Esophagus squamous epithelium (tissue), 5 donors: ENCODE measurements at regions not wholly inside any gene's neighbourhood (a gene's known extent, or its start where the extent isn't known, plus 50 kb on each side); places are given as distances from the start of the nearest gene placed in this dataset.
A peak's percentile ranks its signal among the peaks of the same experiment; 100 is the strongest.

Experiments
- DNase-seq: peaks from one replicate; lab custom pipeline; 2025; lab: John Stamatoyannopoulos, UW
- H3K27ac ChIP-seq, 4 donors: fragments of 200-600 bp; sonication (generic); one replicate each; pipeline ENCODE4 v1.5.1; 2016 to 2019; ENCODE audit warnings: mild to moderate bottlenecking in 1 of 4
- H3K27me3 ChIP-seq, 4 donors: fragments of 200-600 bp; sonication (generic); 1 replicate in 3 of 4; 2 replicates in 1 of 4; pipeline versions ENCODE4 v1.5.1 to v1.6.0; 2017 to 2021; ENCODE audit warnings: antibody characterized with exemption in 1 of 4
- H3K36me3 ChIP-seq, 3 donors: fragments of 200-600 bp; sonication (generic); one replicate each; pipeline ENCODE4 v1.5.1; 2016 to 2019
- H3K4me1 ChIP-seq, 3 donors: fragments of 200-600 bp; sonication (generic); one replicate each; pipeline ENCODE4 v1.5.1; 2017 to 2019
- H3K4me3 ChIP-seq, 4 donors: fragments of 200-600 bp; sonication (generic); 1 replicate in 3 of 4; 2 replicates in 1 of 4; pipeline ENCODE4 v1.5.1; 2016 to 2019; ENCODE audit warnings: mild to moderate bottlenecking in 2 of 4, moderate library complexity in 1 of 4
- H3K9me3 ChIP-seq, 3 donors: fragments of 200-600 bp; sonication (generic); one replicate each; pipeline ENCODE4 v1.5.1; 2016 to 2019
- POLR2A ChIP-seq, 4 donors: fragments of 450-650 bp; IDR thresholded peaks; one replicate each; pipeline ENCODE4 v1.6.1; 2017; ENCODE audit warnings: antibody characterized with exemption in 4 of 4, mild to moderate bottlenecking in 4 of 4, moderate library complexity in 3 of 4
- WGBS, 2 donors: methylation state at CpG; one replicate each; pipeline ENCODE4 v1.1.5; 2018; 5-methylcytosine and 5-hydroxymethylcytosine counted together
- intact Hi-C: fragments of 100-400 bp; cut with DNase I; formaldehyde crosslinking; loops from one replicate; pipeline ENCODE4 v1.15.0; 2022
- TF ChIP-seq, protein P1 (sequence below), 6 experiments: fragments of 450-650 bp in 4 of 6; fragments of 200-600 bp in 2 of 6; sonication (generic) in 2 of 6; IDR thresholded peaks; one replicate each; pipeline ENCODE4 v1.5.1; 2016 to 2019; ENCODE audit warnings: antibody characterized with exemption in 6 of 6, mild to moderate bottlenecking in 4 of 6, moderate library complexity in 4 of 6
- donor health status: DM: yes; HTN: yes; CAD: no.

DNA sequence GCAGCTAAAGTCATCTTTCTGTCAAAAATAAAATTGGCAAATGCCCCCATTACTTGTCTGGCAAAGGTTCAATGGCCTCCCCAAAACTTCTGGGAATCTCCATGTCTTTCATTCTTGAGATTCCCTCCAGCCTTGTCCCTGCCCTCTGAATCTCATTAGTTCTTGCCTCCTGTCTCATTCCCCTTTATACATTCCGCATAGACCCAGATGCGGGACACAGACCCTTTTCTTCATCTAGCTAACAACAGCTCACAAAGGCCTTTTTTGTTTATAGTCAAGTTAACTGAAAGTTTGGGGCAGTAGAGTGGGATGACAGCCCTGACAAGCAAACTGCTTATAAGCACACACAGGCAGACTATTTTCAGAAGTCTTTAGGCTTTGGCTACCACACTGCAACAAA is 306.1 kb upstream of the FAM241A start:
- DNase-seq: no peak
- Histone ChIP-seq H3K27ac (no peak overlapping the region), H3K9me3 (no peaks in the 10 kb centered on the region), H3K4me1 (no peaks in the 10 kb centered on the region), H3K36me3 (no peaks in the 10 kb centered on the region), H3K4me3 (no peak overlapping the region), H3K27me3 (no peaks in the 10 kb centered on the region)
- intact Hi-C loops: no loop called here
- 54 to 67% methylated on average over 2 of the region's 2 CpGs for WGBS, 2 donors
- no peak for TF ChIP-seq POLR2A (IDR thresholded peaks at IDR 0.05)
- TF ChIP-seq, protein P1, sequence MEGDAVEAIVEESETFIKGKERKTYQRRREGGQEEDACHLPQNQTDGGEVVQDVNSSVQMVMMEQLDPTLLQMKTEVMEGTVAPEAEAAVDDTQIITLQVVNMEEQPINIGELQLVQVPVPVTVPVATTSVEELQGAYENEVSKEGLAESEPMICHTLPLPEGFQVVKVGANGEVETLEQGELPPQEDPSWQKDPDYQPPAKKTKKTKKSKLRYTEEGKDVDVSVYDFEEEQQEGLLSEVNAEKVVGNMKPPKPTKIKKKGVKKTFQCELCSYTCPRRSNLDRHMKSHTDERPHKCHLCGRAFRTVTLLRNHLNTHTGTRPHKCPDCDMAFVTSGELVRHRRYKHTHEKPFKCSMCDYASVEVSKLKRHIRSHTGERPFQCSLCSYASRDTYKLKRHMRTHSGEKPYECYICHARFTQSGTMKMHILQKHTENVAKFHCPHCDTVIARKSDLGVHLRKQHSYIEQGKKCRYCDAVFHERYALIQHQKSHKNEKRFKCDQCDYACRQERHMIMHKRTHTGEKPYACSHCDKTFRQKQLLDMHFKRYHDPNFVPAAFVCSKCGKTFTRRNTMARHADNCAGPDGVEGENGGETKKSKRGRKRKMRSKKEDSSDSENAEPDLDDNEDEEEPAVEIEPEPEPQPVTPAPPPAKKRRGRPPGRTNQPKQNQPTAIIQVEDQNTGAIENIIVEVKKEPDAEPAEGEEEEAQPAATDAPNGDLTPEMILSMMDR (IDR thresholded peaks at IDR 0.05): no peak

DNA sequence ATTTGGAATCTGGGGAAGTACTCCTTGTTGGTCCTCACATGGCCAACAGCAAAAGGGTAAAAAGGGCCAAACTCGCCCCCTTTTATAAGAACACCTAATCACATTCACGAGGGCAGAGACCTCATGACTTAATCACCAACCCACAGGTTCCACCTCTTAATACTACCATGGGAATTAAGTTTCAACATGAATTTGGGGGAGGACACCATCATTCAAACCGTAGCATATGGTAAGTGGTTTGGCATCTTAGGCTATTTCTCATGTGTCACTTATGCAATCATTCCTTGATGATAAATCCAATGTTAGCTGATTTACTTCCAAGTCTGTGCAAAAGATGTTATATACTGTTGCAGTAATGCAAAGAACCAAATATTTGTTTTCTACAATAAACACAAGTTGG is 302.9 kb upstream of the FAM241A start:
- no peak for TF ChIP-seq POLR2A (IDR thresholded peaks at IDR 0.05)
- TF ChIP-seq, protein P1 (IDR thresholded peaks at IDR 0.05): no peak
- DNase-seq: no peak
- 55 to 66% methylated on average over 3 of the region's 3 CpGs for WGBS, 2 donors

DNA sequence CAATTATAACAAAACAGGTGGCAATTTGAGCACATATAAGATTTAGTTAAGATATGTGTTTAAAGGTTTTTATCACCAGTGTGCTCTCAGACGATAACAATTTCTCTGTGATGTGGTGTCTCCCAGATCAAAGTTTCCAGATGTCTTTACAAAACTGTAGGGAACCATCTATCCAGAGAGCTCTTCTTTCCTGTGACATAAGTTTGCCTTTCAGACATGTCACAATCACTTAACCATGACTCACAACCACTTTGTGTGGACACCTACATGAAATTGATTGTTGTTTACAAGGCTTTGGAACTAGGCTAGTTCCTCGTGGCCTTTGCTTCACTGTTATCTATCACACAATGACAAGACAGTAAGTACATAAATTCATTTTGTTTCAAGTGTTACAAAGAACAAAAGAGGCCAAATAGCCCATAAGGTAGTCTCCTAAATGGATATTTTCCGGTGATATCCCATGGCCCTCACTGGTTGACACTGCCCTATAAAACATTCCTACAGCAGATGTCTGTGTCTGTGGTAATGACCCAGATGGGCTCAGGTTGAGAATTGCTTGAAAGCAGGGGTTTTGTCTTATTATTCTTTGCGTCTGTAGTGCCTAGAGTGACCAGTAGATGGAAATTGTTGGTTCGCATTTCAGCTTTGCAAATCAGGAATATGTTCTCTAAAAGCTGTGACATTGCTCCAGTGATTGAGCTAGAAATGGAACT is 297.8 kb upstream of the FAM241A start:
- no peak for DNase-seq
- intact Hi-C loops: no loop called here
- Histone ChIP-seq H3K36me3 (no peaks in the 10 kb centered on the region), H3K4me1 (no peaks in the 10 kb centered on the region), H3K27ac (no peak overlapping the region), H3K4me3 (no peak overlapping the region), H3K27me3 (no peaks in the 10 kb centered on the region), H3K9me3 (no peaks in the 10 kb centered on the region)
- TF ChIP-seq, protein P1 (IDR thresholded peaks at IDR 0.05): peak in 1 of 6 experiments; percentile 5
- TF ChIP-seq POLR2A (IDR thresholded peaks at IDR 0.05): no peak
- WGBS, 2 donors: 50 to 52% methylated on average over 5 of the region's 5 CpGs

More for the DNA sequence above, 302.9 kb upstream of the FAM241A start:
- Histone ChIP-seq H3K9me3 (no peaks in the 10 kb centered on the region), H3K27ac (no peak overlapping the region), H3K27me3 (no peaks in the 10 kb centered on the region), H3K36me3 (no peaks in the 10 kb centered on the region), H3K4me3 (no peak overlapping the region), H3K4me1 (no peaks in the 10 kb centered on the region)
- intact Hi-C loops: no loop called here

DNA sequence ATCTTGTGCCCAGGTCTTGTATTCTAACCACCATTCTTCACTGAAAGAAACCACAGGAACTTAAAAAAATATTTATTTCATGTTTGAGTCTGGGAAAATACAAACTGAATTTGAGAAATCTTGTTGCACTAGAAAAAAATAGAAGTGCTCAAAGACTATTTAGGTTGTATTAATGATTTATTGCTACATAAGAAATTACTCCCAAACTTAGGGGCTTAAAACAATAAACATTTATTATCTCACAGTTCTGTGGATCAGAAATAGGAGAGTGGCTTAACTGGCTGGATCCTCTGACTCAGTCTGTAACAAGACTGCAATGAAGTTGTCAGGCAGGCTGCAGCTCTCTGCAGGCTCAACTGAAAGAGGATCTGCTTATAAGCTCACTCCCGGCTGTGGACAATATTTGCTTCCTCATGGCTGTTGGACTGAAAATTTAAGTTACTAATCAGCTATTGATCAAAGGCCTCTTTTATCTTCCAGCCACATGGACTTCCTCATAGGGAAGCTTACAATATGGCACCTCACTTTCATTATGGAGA is 295.4 kb upstream of the FAM241A start:
- no peak overlapping the region for H3K27ac ChIP-seq
- no peak for TF ChIP-seq POLR2A (IDR thresholded peaks at IDR 0.05)
- TF ChIP-seq, protein P1 (IDR thresholded peaks at IDR 0.05): no peak
- H3K4me1 ChIP-seq: no peaks in the 10 kb centered on the region
- no peaks in the 10 kb centered on the region for H3K36me3 ChIP-seq
- H3K27me3 ChIP-seq: no peaks in the 10 kb centered on the region
- intact Hi-C loops: no loop called here
- no peaks in the 10 kb centered on the region for H3K9me3 ChIP-seq
- WGBS, 2 donors: 40 to 83% methylated on average over 1 of the region's 1 CpG
- no peak for DNase-seq
- no peak overlapping the region for H3K4me3 ChIP-seq

DNA sequence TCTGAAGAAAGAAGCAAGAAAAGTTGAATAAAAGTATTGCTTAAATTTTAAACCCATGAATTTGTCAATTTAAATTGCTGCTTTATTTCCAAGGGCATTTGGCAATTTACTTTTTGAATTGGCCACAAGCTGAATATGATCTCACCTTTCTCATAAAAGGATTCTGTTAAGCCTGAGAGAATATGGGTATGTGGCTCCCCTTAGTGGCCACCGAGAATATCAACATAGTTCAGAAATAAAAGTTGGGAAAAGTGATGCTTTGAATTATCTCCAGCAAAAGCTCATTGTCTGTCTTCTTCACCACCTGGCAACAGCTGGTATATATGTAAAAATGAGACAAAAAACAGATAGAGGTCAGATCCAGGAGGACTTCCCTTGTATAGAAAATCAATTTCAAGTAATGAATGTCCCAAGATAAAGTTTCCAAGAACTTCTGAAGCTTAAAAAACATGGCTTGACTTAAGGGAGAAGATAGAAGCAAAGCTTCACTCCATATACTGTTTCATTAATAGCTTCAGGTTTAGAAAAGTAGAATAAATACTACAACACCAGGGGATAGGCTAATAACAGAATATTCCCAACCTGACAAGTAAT is 290.7 kb upstream of the FAM241A start:
- no peaks in the 10 kb centered on the region for H3K27me3 ChIP-seq
- H3K27ac ChIP-seq: no peak overlapping the region
- no peaks in the 10 kb centered on the region for H3K36me3 ChIP-seq
- intact Hi-C loops: no loop called here
- H3K4me1 ChIP-seq: no peaks in the 10 kb centered on the region
- H3K9me3 ChIP-seq: no peaks in the 10 kb centered on the region
- no peak for TF ChIP-seq POLR2A (IDR thresholded peaks at IDR 0.05)
- TF ChIP-seq, protein P1 (IDR thresholded peaks at IDR 0.05): peak in 5 of 6 experiments; percentile 21 to 71 (median 46)
- no peak for DNase-seq
- WGBS, 2 donors: 0% methylated on average over 1 of the region's 1 CpG
- no peak overlapping the region for H3K4me3 ChIP-seq
